K562 (cell line): ENCODE measurements at regions not wholly inside any gene's neighbourhood (a gene's known extent, or its start where the extent isn't known, plus 50 kb on each side); places are given as distances from the start of the nearest gene placed in this dataset.

Source experiments
- ATAC-seq: fragments of 200-7000 bp; cut with Tn5 transposase; 3 replicates; pipeline ENCODE4 v1.9.1; 2020; ENCODE audit warnings: moderate library complexity
- BruUV-seq: library from RNA; stranded (reverse); fragments of 400-500 nt; replicated peaks from 2 replicates; lab custom pipeline; 2021; lab: Mats Ljungman, UMichigan
- CTCF ChIA-PET: fragments of 300-600 bp; formaldehyde crosslinking; extraction: SDS; loops from one replicate; lab custom pipeline; 2021; ENCODE audit warnings: low intra/inter-chr PET ratio; lab: Yijun Ruan, JAX
- POLR2A ChIA-PET: fragments of 300-600, 350-650 bp; sonication (Branson Sonifier 250); formaldehyde crosslinking; extraction: SDS; loops from one replicate; lab custom pipeline; 2021; ENCODE audit warnings: antibody characterized with exemption, inconsistent platforms; lab: Yijun Ruan, JAX
- DNase-seq, 4 experiments: peaks; one replicate each; pipeline versions ENCODE4 v3.0.0 to v3.0.0-alpha.2; 2011 to 2018; ENCODE audit warnings: low spot score in 3 of 4, mixed read lengths in 3 of 4; ENCODE audit errors: extremely low read depth in 1 of 4
- FAIRE-seq: peaks from 2 replicates; lab custom pipeline; 2011; peaks lifted over from hg19 to GRCh38; lab: Jason Lieb, UNC
- H2AFZ ChIP-seq: 2 replicates; pipeline ENCODE4 v1.6.0; 2011; ENCODE audit warnings: low read depth, low read length, control low read depth, inconsistent platforms
- H3K27ac ChIP-seq: fragments of 200-600 bp; 3 replicates; pipeline ENCODE4 v1.8.0; 2011; ENCODE audit warnings: low read depth, mild to moderate bottlenecking, control low read depth, inconsistent platforms, low read length, moderate library complexity, mixed read lengths; ENCODE audit errors: extremely low read depth
- H3K27me3 ChIP-seq, 2 experiments: fragments of 300-600 bp in 1 of 2; 2 replicates in 1 of 2; 3 replicates in 1 of 2; pipeline versions ENCODE4 v1.6.0 to v1.8.0; 2011; ENCODE audit warnings: inconsistent platforms in 2 of 2, low read length in 2 of 2, mild to moderate bottlenecking in 1 of 2, mixed read lengths in 1 of 2, moderate library complexity in 1 of 2; ENCODE audit not compliant: control insufficient read depth in 2 of 2, insufficient read depth in 2 of 2
- H3K36me3 ChIP-seq: fragments of 300-600 bp; 3 replicates; pipeline ENCODE4 v1.8.0; 2011; ENCODE audit warnings: mild to moderate bottlenecking, low read length, inconsistent platforms; ENCODE audit not compliant: control insufficient read depth, insufficient read depth
- H3K4me1 ChIP-seq, 2 experiments: fragments of 200-600 bp in 1 of 2; replicated peaks in 1 of 2; 2 replicates in 1 of 2; 3 replicates in 1 of 2; pipeline versions ENCODE4 v1.5.1 to v1.8.0; 2011; ENCODE audit warnings: inconsistent platforms in 2 of 2, low read length in 2 of 2, mild to moderate bottlenecking in 1 of 2, mixed read lengths in 1 of 2, moderate library complexity in 1 of 2; ENCODE audit not compliant: control insufficient read depth in 2 of 2, insufficient read depth in 2 of 2
- H3K4me2 ChIP-seq: 2 replicates; pipeline ENCODE4 v1.6.1; 2011; ENCODE audit warnings: low read length, control low read depth, inconsistent platforms, mixed read lengths; ENCODE audit not compliant: insufficient read depth
- H3K4me3 ChIP-seq: fragments of 200-600 bp; sonication (generic), shearing (Covaris generic); 2 replicates; pipeline ENCODE4 v1.5.1; 2016; ENCODE audit warnings: control low read depth, inconsistent platforms
- H3K79me2 ChIP-seq: fragments of 200-600 bp; 3 replicates; pipeline ENCODE4 v1.8.0; 2011; ENCODE audit warnings: low read length, inconsistent platforms; ENCODE audit not compliant: control insufficient read depth, insufficient read depth
- H3K9ac ChIP-seq, 2 experiments: 2 replicates each; pipeline versions ENCODE4 v1.6.0 to v1.6.1; 2011; ENCODE audit warnings: low read depth in 2 of 2, low read length in 2 of 2, control low read depth in 1 of 2, inconsistent platforms in 1 of 2, mild to moderate bottlenecking in 1 of 2, mixed read lengths in 1 of 2; ENCODE audit not compliant: insufficient read depth in 1 of 2
- H3K9me1 ChIP-seq: one replicate; pipeline ENCODE4 v1.6.0; 2011; ENCODE audit warnings: inconsistent platforms, mild to moderate bottlenecking, low read length, moderate library complexity; ENCODE audit not compliant: control insufficient read depth, insufficient read depth
- H3K9me3 ChIP-seq: replicated peaks from 2 replicates; pipeline ENCODE4 v1.5.1; 2011; ENCODE audit warnings: low read depth, low read length, inconsistent platforms; ENCODE audit not compliant: control insufficient read depth, insufficient read depth
- H4K20me1 ChIP-seq: replicated peaks from 2 replicates; pipeline ENCODE4 v1.6.1; 2011; ENCODE audit warnings: low read length, inconsistent platforms, mixed read lengths; ENCODE audit not compliant: control insufficient read depth, insufficient read depth
- EGR1 ChIP-seq: fragments of 450-650 bp; conservative IDR thresholded peaks from 2 replicates; pipeline ENCODE4 v1.6.1; 2017; ENCODE audit warnings: mild to moderate bottlenecking
- KDM1A ChIP-seq, 2 experiments: fragments of 450-650 bp; IDR thresholded peaks; 2 replicates each; pipeline ENCODE4 v1.6.1; 2016; ENCODE audit warnings: mild to moderate bottlenecking in 2 of 2
- PML ChIP-seq: IDR thresholded peaks from 2 replicates; pipeline ENCODE4 v1.6.1; 2012; ENCODE audit warnings: low read length, inconsistent platforms
- POLR2AphosphoS5 ChIP-seq: IDR thresholded peaks from 2 replicates; pipeline ENCODE4 v1.6.1; 2011; ENCODE audit warnings: mild to moderate bottlenecking, low read depth, low read length, moderate library complexity; ENCODE audit not compliant: control insufficient read depth, insufficient read depth
- RHOXF2B ChIP-seq: fragments of 250-450 bp; sonication (Bioruptor Pico); conservative IDR thresholded peaks from 2 replicates; pipeline ENCODE4 v1.5.1; 2021
- WGBS: fragments of 100-300 bp; shearing (Covaris generic); methylation state at CpG from one replicate; pipeline ENCODE4 v1.1.6; 2016; ENCODE audit warnings: low coverage, mixed read lengths; ENCODE audit not compliant: insufficient coverage; ENCODE audit errors: missing lambda C conversion rate; 5-methylcytosine and 5-hydroxymethylcytosine counted together
- in situ Hi-C: fragments of 300-500 bp; cut with MboI; formaldehyde crosslinking; loops from 4 replicates; pipeline ENCODE4 v1.15.0; 2018; ENCODE audit warnings: inconsistent platforms, mixed read lengths
- intact Hi-C: fragments of 100-400 bp; cut with micrococcal nuclease; formaldehyde crosslinking; loops from 2 replicates; pipeline ENCODE4 v1.14.2; 2022
- TF ChIP-seq, protein P1 (sequence below): fragments of 250-450 bp; sonication (Bioruptor Pico); IDR thresholded peaks from 2 replicates; pipeline ENCODE4 v1.8.0; 2022; ENCODE audit warnings: inconsistent platforms

DNA sequence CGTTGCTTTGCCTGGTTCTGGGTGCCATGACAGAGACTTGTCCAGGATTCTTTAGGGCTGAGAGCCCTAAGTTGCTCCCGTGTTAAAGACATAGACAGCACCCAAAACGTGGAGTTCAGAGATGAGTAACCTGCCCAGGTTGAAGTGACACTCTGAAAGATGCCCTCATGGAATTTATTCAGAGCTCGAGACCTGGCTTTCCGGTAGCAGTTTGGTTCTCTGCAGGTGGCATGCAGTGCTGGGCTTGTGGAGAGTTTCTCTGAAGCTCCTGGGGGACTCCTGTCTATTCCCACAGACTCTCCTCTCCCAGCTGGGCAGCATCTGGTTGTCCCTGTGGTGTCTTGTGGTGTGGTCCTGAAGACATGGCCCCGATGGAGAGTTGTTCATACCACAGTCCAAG lies 241.0 kb downstream of the RHOU start:
- Histone ChIP-seq H3K9me1 (no peaks in the 10 kb centered on the region), H3K79me2 (no peaks in the 10 kb centered on the region), H3K36me3 (no peaks in the 10 kb centered on the region), H3K27ac (no peak overlapping the region), H2AFZ (no peak overlapping the region), H3K4me2 (no peak overlapping the region), H3K9ac (no peak overlapping the region), H4K20me1 (peaks cover 9% of the 10 kb centered on the region), H3K9me3 (no peaks in the 10 kb centered on the region), H3K4me3 (no peak overlapping the region), H3K4me1 (no peaks in the 10 kb centered on the region), H3K27me3 (peaks cover 43 to 58% of the 10 kb centered on the region in 2 experiments)
- FAIRE-seq (no peak), ATAC-seq (no peak), DNase-seq (peak in 1 of 4 experiments; percentile 4)
- POLR2A ChIA-PET, result interaction anchor here (1.2 to 1.3 kb wide), 2 partner anchors 7 to 13 kb away, joined by 3 to 4 read pairs; no protein-coding TSS in a partner anchor
- in situ Hi-C loops, result no loop called here
- no peak for TF ChIP-seq KDM1A (IDR thresholded peaks at IDR 0.05)
- TF ChIP-seq RHOXF2B (CRISPR knock-in tag), result no peak
- no peak for TF ChIP-seq POLR2AphosphoS5
- no peak for TF ChIP-seq PML
- no peak for TF ChIP-seq EGR1
- TF ChIP-seq, protein P1, sequence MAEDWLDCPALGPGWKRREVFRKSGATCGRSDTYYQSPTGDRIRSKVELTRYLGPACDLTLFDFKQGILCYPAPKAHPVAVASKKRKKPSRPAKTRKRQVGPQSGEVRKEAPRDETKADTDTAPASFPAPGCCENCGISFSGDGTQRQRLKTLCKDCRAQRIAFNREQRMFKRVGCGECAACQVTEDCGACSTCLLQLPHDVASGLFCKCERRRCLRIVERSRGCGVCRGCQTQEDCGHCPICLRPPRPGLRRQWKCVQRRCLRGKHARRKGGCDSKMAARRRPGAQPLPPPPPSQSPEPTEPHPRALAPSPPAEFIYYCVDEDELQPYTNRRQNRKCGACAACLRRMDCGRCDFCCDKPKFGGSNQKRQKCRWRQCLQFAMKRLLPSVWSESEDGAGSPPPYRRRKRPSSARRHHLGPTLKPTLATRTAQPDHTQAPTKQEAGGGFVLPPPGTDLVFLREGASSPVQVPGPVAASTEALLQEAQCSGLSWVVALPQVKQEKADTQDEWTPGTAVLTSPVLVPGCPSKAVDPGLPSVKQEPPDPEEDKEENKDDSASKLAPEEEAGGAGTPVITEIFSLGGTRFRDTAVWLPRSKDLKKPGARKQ (CRISPR knock-in tag), result no peak
- intact Hi-C loops, result no loop called here
- under 1% methylated on average over 6 of the region's 6 CpGs for WGBS
- BruUV-seq, result no TSS peak
- CTCF ChIA-PET, result no interaction called here
